Fibroblast of villous mesenchyme (primary cell): ENCODE measurements at regions not wholly inside any gene's neighbourhood (a gene's known extent, or its start where the extent isn't known, plus 50 kb on each side); places are given as distances from the start of the nearest gene placed in this dataset.

Experiments used
- DNase-seq: peaks from one replicate; pipeline ENCODE4 v3.0.0-alpha.2; 2010; ENCODE audit warnings: low read depth
- H3K4me3 ChIP-seq: 2 replicates; pipeline ENCODE4 v1.5.1; 2011; ENCODE audit warnings: low read depth, mild to moderate bottlenecking, low read length
- TF ChIP-seq, protein P1 (sequence below): IDR thresholded peaks from 2 replicates; pipeline ENCODE4 v1.5.1; 2012; ENCODE audit warnings: low read depth, mild to moderate bottlenecking, low read length; ENCODE audit not compliant: insufficient read depth

DNA sequence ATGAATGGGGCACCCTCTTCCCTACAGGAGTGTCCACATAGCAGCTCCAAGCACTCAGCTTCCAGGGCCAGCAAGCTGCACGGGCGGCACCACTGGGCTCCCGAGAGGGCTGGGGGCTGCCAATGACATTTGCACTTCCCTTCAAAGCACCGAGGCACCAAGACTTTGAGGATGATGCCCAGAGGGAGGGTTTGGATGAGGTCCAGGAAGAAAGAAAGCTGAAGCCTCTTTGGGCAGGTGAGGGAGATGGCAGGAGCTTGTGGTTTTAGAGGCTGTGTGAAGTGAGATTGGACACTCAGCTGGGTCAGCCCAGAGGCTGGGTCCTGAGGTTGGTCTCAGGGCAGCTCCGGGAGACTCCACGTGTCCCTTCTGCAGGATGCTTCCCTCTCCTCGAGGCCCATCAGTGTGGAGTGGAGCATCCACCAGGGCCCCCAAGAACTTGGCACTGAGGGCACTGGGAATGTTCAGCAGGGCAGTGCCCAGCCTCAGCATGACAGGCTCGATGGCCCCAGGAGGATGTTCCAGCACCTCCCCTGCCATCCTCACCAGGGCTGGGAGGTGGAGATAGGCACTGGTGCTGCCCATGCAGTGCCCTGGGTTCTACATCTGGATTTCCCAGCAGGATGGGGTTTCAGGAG lies 54.9 kb upstream of the IGFBP3 start:
- H3K4me3 ChIP-seq: no peak overlapping the region
- TF ChIP-seq, protein P1, sequence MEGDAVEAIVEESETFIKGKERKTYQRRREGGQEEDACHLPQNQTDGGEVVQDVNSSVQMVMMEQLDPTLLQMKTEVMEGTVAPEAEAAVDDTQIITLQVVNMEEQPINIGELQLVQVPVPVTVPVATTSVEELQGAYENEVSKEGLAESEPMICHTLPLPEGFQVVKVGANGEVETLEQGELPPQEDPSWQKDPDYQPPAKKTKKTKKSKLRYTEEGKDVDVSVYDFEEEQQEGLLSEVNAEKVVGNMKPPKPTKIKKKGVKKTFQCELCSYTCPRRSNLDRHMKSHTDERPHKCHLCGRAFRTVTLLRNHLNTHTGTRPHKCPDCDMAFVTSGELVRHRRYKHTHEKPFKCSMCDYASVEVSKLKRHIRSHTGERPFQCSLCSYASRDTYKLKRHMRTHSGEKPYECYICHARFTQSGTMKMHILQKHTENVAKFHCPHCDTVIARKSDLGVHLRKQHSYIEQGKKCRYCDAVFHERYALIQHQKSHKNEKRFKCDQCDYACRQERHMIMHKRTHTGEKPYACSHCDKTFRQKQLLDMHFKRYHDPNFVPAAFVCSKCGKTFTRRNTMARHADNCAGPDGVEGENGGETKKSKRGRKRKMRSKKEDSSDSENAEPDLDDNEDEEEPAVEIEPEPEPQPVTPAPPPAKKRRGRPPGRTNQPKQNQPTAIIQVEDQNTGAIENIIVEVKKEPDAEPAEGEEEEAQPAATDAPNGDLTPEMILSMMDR: no peak
- DNase-seq: no peak

DNA sequence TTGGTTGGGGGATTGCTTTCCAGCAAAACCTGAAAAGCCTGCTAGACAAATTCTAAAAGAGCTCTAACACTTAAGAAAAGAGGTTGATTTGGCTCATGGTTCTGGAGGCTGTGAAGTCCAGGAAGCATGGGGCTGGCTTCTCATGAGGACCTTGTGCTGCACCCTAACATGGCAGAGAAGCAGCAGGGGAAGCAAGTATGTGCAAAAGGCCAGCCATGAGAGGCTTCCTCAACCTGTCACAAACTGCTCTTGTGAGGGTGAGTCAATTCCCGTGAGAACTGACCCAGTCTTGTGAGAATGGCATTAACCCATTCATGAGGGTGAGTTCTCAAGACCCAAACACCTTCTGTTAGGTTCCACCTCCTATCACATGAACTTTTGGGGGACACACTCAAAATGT lies 54.3 kb upstream of the IGFBP3 start:
- TF ChIP-seq, protein P1: no peak
- no peak overlapping the region for H3K4me3 ChIP-seq
- DNase-seq: no peak

DNA sequence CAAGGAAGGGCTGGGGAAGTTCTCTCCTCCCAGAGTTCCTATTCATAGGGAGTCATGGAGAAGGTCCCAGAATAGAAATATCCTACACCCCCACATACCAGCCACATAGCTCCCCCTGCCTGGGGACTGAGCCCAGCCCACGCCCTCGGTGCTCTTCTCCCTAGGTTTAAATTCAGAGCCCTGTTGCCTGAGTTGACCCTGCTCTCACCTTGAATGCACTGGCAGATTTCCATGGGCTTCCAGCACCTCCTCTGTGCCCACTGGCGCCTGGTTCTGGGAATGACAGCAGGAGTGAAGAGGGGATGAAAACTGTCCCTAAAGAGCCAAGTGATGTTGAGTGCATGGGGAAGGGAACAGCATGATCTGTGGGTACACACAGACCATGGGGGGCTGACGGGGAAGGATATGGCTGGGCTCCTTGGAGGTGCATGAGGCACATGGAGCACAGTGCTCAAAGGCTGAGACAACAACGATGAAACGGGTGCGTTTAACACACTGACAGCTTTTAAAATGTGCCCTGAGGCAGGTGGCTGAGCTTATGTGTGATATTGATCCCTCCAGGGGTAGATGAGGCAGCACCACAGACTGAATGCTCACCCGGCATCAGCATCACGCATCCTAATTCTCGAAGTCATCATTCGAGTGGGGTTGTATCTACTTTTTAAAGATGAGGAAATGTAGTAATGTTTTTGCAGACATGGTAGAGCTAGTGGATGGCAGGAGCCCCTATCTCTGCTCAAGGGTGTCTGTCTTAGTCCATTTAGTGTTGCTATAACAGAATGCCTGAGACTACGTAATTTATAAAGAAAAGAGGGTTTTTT lies 53.7 kb upstream of the IGFBP3 start:
- no peak overlapping the region for H3K4me3 ChIP-seq
- DNase-seq: no peak
- TF ChIP-seq, protein P1: no peak

DNA sequence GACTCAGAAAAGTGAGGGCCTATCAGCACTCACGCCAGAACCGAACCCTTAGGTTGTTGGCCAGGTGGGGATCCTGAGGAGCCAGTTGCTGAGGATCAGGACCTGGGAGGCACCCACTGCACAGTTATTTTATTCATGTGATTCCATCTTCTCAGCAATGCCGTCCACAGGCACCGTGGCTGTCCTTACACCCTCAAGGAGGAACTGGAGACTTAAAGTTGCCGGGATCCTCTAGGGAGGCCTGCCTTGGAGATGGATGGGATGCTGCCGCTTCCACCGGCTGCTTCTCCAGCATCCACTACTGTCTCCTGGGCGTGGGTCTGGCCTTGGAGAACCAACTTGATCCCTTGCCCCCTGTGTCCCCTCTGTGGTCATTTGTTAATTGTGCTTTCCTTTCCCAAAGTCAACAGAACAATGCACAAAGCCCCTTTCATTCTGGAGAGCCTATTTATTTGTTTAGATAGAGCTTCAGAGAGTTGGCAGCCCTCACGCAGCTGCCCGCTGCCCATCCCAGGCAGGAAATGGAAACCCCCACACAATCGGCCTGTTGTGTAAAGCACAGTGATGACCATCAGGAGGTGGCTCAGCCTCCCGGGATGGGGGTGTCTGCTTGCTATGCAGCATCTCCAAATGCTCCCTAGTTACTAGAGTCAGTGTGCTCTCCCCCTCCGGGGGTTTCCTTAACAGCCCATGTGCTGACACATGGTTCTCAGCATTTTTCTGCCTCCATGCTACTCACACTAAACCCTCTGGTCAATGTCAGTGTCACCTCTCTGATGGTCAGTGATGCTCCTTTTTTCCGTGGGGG lies 52.9 kb upstream of the IGFBP3 start:
- DNase-seq: no peak
- no peak overlapping the region for H3K4me3 ChIP-seq
- TF ChIP-seq, protein P1: no peak

DNA sequence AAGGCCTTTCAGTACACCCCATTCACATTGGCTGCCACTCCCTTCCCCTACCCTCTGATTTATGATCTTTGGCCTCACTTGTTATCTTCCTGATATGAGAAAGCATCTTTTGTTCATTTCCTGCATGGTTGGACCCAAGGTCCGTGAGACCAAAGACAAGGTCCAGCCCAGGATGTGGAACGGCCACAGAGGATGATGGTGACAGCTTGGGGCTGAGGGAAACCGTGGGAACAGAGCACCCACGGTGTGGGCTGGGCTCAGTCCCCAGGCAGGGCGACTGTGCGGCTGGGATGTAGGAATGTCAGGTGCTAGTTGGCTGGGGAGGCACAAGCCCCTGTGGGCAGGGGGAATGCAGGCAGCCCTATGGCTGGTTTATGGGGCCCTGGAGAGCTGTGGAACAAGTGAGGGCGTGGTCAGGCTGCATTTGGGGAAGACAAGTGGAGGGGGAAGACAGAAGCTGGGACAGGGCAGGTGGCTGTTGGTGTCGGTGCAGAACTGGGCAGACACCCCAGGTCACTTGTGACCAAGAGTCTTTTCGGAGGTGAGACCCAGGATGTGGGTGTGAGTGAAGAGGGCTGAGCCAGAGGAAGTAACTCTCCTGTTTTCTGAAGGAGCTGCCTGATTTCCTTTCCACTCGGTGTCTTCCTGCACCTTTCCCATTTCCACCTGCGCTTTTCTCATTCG lies 51.7 kb upstream of the IGFBP3 start:
- no peak for DNase-seq
- TF ChIP-seq, protein P1: no peak
- H3K4me3 ChIP-seq: no peak overlapping the region

DNA sequence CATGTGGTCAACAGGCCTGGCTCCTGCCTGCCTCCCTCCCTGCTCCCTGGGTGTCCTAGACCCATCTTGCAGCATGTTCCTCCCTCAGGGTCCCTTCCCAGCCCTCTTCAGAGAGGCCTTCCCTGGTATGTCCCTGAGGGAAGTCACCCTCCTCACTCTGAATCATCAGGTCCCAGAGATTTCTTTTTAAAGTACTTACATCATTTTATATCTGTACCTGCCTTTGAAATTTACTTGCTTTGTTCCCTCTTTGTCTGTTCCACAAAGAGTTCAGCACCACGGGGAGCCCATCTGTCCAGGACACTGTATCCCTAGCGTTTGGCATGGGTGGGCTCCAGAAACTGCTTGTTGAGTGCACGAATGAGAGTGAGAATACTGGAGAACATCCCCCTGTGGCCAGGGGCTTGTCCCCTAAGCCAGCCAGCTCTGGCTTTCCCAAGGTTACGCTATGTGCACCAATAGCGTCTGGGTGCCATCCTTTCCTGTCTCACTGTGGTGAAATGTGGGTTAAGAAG lies 50.6 kb upstream of the IGFBP3 start:
- TF ChIP-seq, protein P1: no peak
- no peak overlapping the region for H3K4me3 ChIP-seq
- no peak for DNase-seq
